ENCODE measurements at regions not wholly inside any gene's neighbourhood (a gene's known extent, or its start where the extent isn't known, plus 50 kb on each side); places are given as distances from the start of the nearest gene placed in this dataset.

GRCh38 chr2:64869126-64869525, 120.1 kb upstream of the SLC1A4 start:
- TF ChIP-seq POLR2A (IDR thresholded peaks at IDR 0.05) (no peak), POLR2AphosphoS5 (IDR thresholded peaks at IDR 0.05; ENCODE audit: insufficient read depth in 1 of 2, low read depth in 1 of 2) (no peak), CTCF (IDR thresholded peaks at IDR 0.05) (no peak)
- no peak overlapping the region for H3K4me3 ChIP-seq
- intact Hi-C loops (cut with DNase I) = loop anchor here (5.0 to 10.0 kb wide), 2 partner anchors 272 to 344 kb away; partner anchors contain the start of gene AFTPH
- no peaks in the 10 kb centered on the region for H3K36me3 ChIP-seq
- H3K4me1 ChIP-seq = peaks cover 30% of the 10 kb centered on the region
- no peak for DNase-seq (ENCODE audit: extremely low spot score in 2 of 2)
- no peaks in the 10 kb centered on the region for H3K27me3 ChIP-seq
- no peaks in the 10 kb centered on the region for H3K9me3 ChIP-seq
- H3K27ac ChIP-seq = no peak overlapping the region

- Histone ChIP-seq H3K36me3 (no peaks in the 10 kb centered on the region), H3K9me3 (no peaks in the 10 kb centered on the region), H3K4me3 (peak overlapping the region in 1 of 2 donors; percentile 6), H3K27ac (no peak overlapping the region), H3K27me3 (no peaks in the 10 kb centered on the region), H3K4me1 (peaks cover 22% of the 10 kb centered on the region)
- intact Hi-C loops (cut with DNase I) = loop anchor here (10.0 kb wide), 1 partner anchor 539 kb away; no protein-coding TSS in a partner anchor
- peak; percentile 40 to 53 for TF ChIP-seq POLR2AphosphoS5 (IDR thresholded peaks at IDR 0.05; ENCODE audit: insufficient read depth in 1 of 2, low read depth in 1 of 2)
- TF ChIP-seq POLR2A (IDR thresholded peaks at IDR 0.05) = no peak
- TF ChIP-seq CTCF (IDR thresholded peaks at IDR 0.05) = peak; percentile 89 to 95 (median 93)
- DNase-seq (ENCODE audit: extremely low spot score in 2 of 2) = no peak
Observed at GRCh38 chr2:64873472-64873924, 115.7 kb upstream of the SLC1A4 start.

GRCh38 chr2:64874593-64874992, 114.6 kb upstream of the SLC1A4 start:
- DNase-seq (ENCODE audit: extremely low spot score in 2 of 2) = no peak
- no peaks in the 10 kb centered on the region for H3K36me3 ChIP-seq
- H3K9me3 ChIP-seq = no peaks in the 10 kb centered on the region
- no peaks in the 10 kb centered on the region for H3K27me3 ChIP-seq
- H3K4me3 ChIP-seq = no peak overlapping the region
- H3K4me1 ChIP-seq = peaks cover 31% of the 10 kb centered on the region
- no peak overlapping the region for H3K27ac ChIP-seq
- intact Hi-C loops (cut with DNase I) = loop anchor here (10.0 kb wide), 1 partner anchor 540 kb away; no protein-coding TSS in a partner anchor
- TF ChIP-seq POLR2A (IDR thresholded peaks at IDR 0.05) (no peak), CTCF (IDR thresholded peaks at IDR 0.05) (no peak), POLR2AphosphoS5 (IDR thresholded peaks at IDR 0.05; ENCODE audit: insufficient read depth in 1 of 2, low read depth in 1 of 2) (no peak)

- no peak for DNase-seq (ENCODE audit: extremely low spot score in 2 of 2)
Observed at GRCh38 chr2:64875368-64875767, 113.8 kb upstream of the SLC1A4 start.

More at GRCh38 chr2:64875368-64875767, 113.8 kb upstream of the SLC1A4 start:
- no peaks in the 10 kb centered on the region for H3K36me3 ChIP-seq
- H3K9me3 ChIP-seq = no peaks in the 10 kb centered on the region
- intact Hi-C loops (cut with DNase I) = loop anchor here (10.0 kb wide), 1 partner anchor 541 kb away; no protein-coding TSS in a partner anchor
- no peak overlapping the region for H3K27ac ChIP-seq
- TF ChIP-seq CTCF (IDR thresholded peaks at IDR 0.05) (no peak), POLR2A (IDR thresholded peaks at IDR 0.05) (no peak), POLR2AphosphoS5 (IDR thresholded peaks at IDR 0.05; ENCODE audit: insufficient read depth in 1 of 2, low read depth in 1 of 2) (no peak)
- no peaks in the 10 kb centered on the region for H3K27me3 ChIP-seq
- peaks cover 31% of the 10 kb centered on the region for H3K4me1 ChIP-seq
- H3K4me3 ChIP-seq = no peak overlapping the region
